ENCODE measurements at regions not wholly inside any gene's neighbourhood (a gene's known extent, or its start where the extent isn't known, plus 50 kb on each side); places are given as distances from the start of the nearest gene placed in this dataset.

DNA sequence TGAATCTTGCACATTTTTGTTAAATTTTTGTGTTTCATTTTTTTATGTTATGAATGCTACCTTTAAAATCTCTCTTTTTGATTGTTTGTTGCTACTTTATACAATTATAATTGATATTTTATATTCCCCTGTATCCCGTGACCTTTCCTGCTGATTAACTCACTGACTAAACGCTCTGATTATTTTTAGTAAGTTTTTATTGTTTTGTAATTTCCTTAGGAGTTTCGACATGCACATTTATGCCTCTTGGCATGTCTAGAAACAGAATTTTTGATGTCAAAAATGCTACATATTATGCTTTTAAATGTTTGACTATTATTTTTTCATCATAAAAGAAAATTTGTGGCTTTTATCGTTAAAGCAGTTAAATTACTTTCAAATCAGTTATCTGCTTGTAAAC is 1131.6 kb upstream of the TMEFF2 start:
- TF ChIP-seq POLR2A (IDR thresholded peaks at IDR 0.05) (no peak), CTCF (IDR thresholded peaks at IDR 0.05) (no peak)

Data from suprapubic skin (tissue), 3 donors.